ENCODE measurements at regions not wholly inside any gene's neighbourhood (a gene's known extent, or its start where the extent isn't known, plus 50 kb on each side); places are given as distances from the start of the nearest gene placed in this dataset.
A peak's percentile ranks its signal among the peaks of the same experiment; 100 is the strongest.

- TF ChIP-seq CTCF (conservative IDR thresholded peaks at IDR 0.05; ENCODE audit: control insufficient read depth, insufficient read depth, low read depth, low read length) = peak; percentile 2
- no peak for DNase-seq (ENCODE audit: low read depth)
- no peak overlapping the region for H3K4me3 ChIP-seq (ENCODE audit: control insufficient read depth, low read depth, low read length)
Measured at GRCh38 chr4:123060039-123060770, 137.8 kb upstream of the NUDT6 start.

GRCh38 chr4:123064390-123064789, 142.0 kb upstream of the NUDT6 start:
- no peak for TF ChIP-seq CTCF (conservative IDR thresholded peaks at IDR 0.05; ENCODE audit: control insufficient read depth, insufficient read depth, low read depth, low read length)
- peak; percentile 81 for DNase-seq (ENCODE audit: low read depth)
- no peak overlapping the region for H3K4me3 ChIP-seq (ENCODE audit: control insufficient read depth, low read depth, low read length)

- no peak for DNase-seq (ENCODE audit: low read depth)
- no peak for TF ChIP-seq CTCF (conservative IDR thresholded peaks at IDR 0.05; ENCODE audit: control insufficient read depth, insufficient read depth, low read depth, low read length)
- no peak overlapping the region for H3K4me3 ChIP-seq (ENCODE audit: control insufficient read depth, low read depth, low read length)
Measured at GRCh38 chr4:123068081-123068480, 145.7 kb upstream of the NUDT6 start.

- no peak overlapping the region for H3K4me3 ChIP-seq (ENCODE audit: control insufficient read depth, low read depth, low read length)
- TF ChIP-seq CTCF (conservative IDR thresholded peaks at IDR 0.05; ENCODE audit: control insufficient read depth, insufficient read depth, low read depth, low read length) = no peak
- no peak for DNase-seq (ENCODE audit: low read depth)
Measured at GRCh38 chr4:123072060-123072459, 149.7 kb upstream of the NUDT6 start.

GRCh38 chr4:123073650-123074049, 151.3 kb upstream of the NUDT6 start:
- no peak overlapping the region for H3K4me3 ChIP-seq (ENCODE audit: control insufficient read depth, low read depth, low read length)
- no peak for TF ChIP-seq CTCF (conservative IDR thresholded peaks at IDR 0.05; ENCODE audit: control insufficient read depth, insufficient read depth, low read depth, low read length)
- no peak for DNase-seq (ENCODE audit: low read depth)

- no peak overlapping the region for H3K4me3 ChIP-seq (ENCODE audit: control insufficient read depth, low read depth, low read length)
- no peak for TF ChIP-seq CTCF (conservative IDR thresholded peaks at IDR 0.05; ENCODE audit: control insufficient read depth, insufficient read depth, low read depth, low read length)
- no peak for DNase-seq (ENCODE audit: low read depth)
Measured at GRCh38 chr4:123077330-123077729, 154.9 kb upstream of the NUDT6 start.
